GM21381 (cell line): ENCODE measurements at regions not wholly inside any gene's neighbourhood (a gene's known extent, or its start where the extent isn't known, plus 50 kb on each side); places are given as distances from the start of the nearest gene placed in this dataset.

Experiments used
- ATAC-seq: cut with Tn5 transposase; IDR thresholded peaks from one replicate; pipeline ENCODE4 v1.9.1; 2021; ENCODE audit warnings: mild to moderate bottlenecking, moderate library complexity; ENCODE audit not compliant: unreplicated experiment

- no peak for ATAC-seq
Observed at GRCh38 chr2:122519821-122520611, 764.6 kb downstream of the TSN start.

- ATAC-seq = no peak
Observed at GRCh38 chr2:122523143-122523542, 767.7 kb downstream of the TSN start.

GRCh38 chr2:122523981-122524380, 768.5 kb downstream of the TSN start:
- no peak for ATAC-seq

GRCh38 chr2:122525336-122525735, 769.9 kb downstream of the TSN start:
- no peak for ATAC-seq

GRCh38 chr2:122528061-122528460, 772.6 kb downstream of the TSN start:
- ATAC-seq = no peak

- ATAC-seq = no peak
Observed at GRCh38 chr2:122528958-122529705, 773.7 kb downstream of the TSN start.

- ATAC-seq = no peak
Observed at GRCh38 chr2:122530814-122531213, 775.4 kb downstream of the TSN start.

GRCh38 chr2:122531290-122532071, 776.0 kb downstream of the TSN start:
- no peak for ATAC-seq

- ATAC-seq = no peak
Observed at GRCh38 chr2:122532072-122532344, 776.6 kb downstream of the TSN start.

GRCh38 chr2:122532481-122532880, 777.0 kb downstream of the TSN start:
- no peak for ATAC-seq

- no peak for ATAC-seq
Observed at GRCh38 chr2:122535960-122536505, 780.6 kb downstream of the TSN start.

- ATAC-seq = no peak
Observed at GRCh38 chr2:122539311-122539710, 783.9 kb downstream of the TSN start.

- no peak for ATAC-seq
Observed at GRCh38 chr2:122539920-122540319, 784.5 kb downstream of the TSN start.

- ATAC-seq = no peak
Observed at GRCh38 chr2:122542236-122542635, 786.8 kb downstream of the TSN start.

- ATAC-seq = no peak
Observed at GRCh38 chr2:122542646-122543045, 787.2 kb downstream of the TSN start.

GRCh38 chr2:122543815-122544214, 788.4 kb downstream of the TSN start:
- no peak for ATAC-seq

GRCh38 chr2:122545821-122546220, 790.4 kb downstream of the TSN start:
- no peak for ATAC-seq

- no peak for ATAC-seq
Observed at GRCh38 chr2:122562775-122563174, 807.3 kb downstream of the TSN start.

GRCh38 chr2:122563781-122564180, 808.3 kb downstream of the TSN start:
- ATAC-seq = no peak

GRCh38 chr2:122564843-122565242, 809.4 kb downstream of the TSN start:
- ATAC-seq = no peak

- no peak for ATAC-seq
Observed at GRCh38 chr2:122565364-122565763, 809.9 kb downstream of the TSN start.
